HG02588 (cell line): ENCODE measurements at regions not wholly inside any gene's neighbourhood (a gene's known extent, or its start where the extent isn't known, plus 50 kb on each side); places are given as distances from the start of the nearest gene placed in this dataset.
"Not testable (repeated sequence)": the region's sequence is repeated elsewhere in the genome, so short reads cannot be mapped to it uniquely, and the experiment has no call there.

Experiments used
- ATAC-seq: cut with Tn5 transposase; IDR thresholded peaks from one replicate; pipeline ENCODE4 v1.9.1; 2021; ENCODE audit warnings: mild to moderate bottlenecking, moderate library complexity; ENCODE audit not compliant: unreplicated experiment

DNA sequence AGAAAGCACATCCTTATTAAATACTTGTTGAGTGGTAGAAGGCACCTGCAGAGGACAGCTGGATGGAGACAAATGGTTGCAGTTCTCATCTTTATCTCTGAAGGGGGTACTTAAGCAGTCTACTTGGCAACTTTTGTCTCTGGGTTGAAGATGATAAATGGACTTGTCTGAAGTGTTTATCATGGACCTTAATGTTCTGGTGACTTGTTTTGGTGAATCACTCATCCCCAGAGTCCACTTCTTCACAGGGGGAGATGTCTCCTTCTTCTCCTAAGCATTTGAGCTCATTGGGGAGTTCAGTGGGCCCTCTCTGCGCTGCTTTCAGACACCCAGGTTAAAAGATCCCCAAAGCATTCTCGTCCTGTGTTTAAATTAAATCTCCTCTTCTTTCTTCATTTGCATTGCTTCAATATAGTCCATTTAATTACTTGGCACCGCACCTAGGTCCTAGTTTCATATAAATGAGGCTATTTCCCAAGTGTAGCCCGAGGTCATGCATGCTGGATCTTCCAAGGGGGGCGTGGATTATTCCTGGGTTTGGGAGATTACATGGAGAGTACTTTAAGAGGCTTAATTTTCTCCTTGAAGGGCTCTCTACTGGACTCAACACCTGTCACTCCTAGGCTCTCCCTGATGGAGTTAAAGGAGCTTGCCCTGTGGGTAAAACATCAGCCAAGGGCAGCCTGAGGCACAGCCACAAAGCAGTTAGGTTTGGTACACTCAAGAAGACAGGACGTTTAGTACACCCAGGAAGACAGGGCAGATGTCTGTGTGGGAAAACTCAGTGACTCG is 239.3 kb upstream of the C2CD4B start:
- ATAC-seq, result no peak

GRCh38 chr15:62406305-62406891 is 241.3 kb upstream of the C2CD4B start:
- no peak for ATAC-seq

DNA sequence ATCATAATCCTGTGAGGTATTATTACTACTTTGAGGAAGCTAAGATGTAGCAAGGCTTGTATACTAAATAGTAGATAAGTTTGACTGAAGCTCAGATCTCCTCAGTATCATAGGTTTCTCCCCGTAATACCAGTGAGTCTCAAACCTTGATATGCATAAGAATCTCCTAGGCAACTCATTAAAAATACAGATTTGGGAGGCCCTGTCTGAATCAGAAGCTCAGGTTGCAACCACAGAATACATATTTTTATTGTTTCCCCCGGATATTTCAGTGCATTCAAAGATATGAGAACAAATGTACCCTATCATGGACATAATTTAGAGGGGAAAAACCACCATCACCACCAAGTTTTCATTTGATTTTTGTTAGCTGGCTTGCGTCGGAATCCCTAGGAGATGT is 242.1 kb upstream of the C2CD4B start:
- ATAC-seq, result no peak

DNA sequence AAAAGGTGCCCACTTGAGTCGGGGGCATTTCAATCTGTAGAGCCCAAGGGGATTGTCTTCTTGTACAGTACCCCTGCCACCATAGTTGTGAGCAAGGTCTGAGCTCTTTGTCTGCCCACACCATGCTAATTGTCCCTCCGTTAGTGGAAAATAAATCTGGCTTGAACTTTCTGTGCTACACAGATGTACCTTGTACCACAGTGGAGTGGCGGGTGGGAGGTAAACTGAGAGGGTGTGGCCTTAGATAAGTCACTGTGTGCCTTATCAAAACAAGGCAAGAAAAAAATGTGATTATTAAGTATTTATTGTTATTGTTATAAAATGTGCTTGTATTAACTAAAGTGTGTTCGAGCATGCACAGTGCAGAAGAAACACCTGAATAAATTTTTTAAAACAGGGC is 242.9 kb upstream of the C2CD4B start:
- ATAC-seq, result no peak

DNA sequence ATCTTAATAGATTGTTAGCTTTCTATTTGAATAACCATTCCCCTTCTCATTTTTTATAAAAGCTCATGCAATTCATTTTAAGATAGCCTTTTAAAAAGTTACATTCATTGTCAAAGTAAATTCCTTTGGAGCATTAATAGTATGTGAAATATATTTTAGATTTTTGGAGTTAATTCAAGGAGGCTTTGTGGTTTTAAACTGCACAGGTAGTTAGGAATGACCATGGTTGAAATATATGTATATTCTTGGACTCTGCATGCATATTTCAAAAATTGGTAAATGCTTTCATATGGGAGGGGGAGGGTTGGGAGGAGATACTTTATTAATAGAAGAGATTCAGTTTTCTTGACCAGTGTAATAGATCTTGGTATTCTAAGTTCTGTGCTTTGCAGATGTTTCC is 244.4 kb upstream of the C2CD4B start:
- ATAC-seq, result no peak

DNA sequence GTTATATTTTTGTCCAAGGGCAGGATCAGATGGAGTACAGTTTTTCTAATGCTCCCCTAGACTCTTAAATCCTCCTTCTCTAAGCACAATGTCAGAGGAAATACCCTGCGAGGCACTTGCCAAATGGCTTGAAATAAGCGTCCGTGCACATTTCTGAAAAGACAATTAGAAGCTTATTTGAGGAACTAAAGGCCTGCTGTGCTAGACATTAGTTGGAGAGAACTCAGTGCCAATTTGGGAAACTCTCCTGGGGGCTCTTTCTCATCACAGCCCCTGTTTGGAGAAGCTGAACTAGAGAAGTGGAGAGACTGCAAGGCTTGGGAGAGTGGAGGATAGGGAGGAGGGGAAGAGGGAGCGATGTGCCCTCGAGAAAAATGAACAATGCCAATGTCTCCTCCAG is 247.6 kb upstream of the C2CD4B start:
- ATAC-seq, result no peak

- no peak for ATAC-seq
Observed at GRCh38 chr15:62413153-62413552, 248.1 kb upstream of the C2CD4B start.

- ATAC-seq, result no peak
Observed at GRCh38 chr15:62413786-62414185, 248.7 kb upstream of the C2CD4B start.

GRCh38 chr15:62415498-62415897 is 250.4 kb upstream of the C2CD4B start:
- no peak for ATAC-seq

GRCh38 chr15:62416526-62416925 is 251.4 kb upstream of the C2CD4B start:
- no peak for ATAC-seq

DNA sequence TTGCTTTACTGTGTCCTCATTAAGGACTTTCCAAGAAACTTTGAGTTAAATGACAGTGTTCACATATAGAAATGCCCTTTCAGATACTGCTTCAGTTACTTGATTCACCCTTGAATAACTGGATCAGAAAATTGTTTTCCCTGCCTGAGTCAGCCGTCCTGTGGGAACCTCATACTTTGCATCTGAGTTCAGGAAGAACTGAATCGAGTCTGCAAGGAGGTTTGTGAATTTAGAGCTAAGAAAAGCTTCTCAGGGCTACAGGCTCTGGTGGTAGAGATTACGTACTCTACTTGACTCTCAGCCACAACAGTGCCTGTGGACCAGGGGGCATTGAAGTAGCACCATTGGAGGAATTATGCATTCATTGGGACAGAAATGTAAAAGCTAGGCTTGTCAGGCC is 252.4 kb upstream of the C2CD4B start:
- ATAC-seq, result no peak

DNA sequence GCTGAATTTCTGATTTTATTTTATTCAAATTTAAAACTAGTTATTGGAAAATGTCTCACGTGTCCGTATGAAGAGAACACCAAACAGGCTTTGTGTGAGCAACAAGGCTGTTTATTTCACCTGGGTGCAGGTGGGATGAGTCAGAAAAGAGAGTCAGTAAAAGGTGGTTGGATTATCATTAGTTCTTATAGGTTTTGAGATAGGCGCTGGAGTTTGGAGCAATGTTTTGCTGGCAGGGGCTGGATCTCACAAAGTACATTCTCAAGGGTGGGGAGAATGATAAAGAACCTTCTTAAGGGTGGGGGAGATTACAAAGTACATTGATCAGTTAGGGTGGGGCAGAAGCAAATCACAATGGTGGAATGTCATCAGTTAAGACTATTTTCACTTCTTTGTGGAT is 253.4 kb upstream of the C2CD4B start:
- ATAC-seq, result not testable (repeated sequence)

GRCh38 chr15:62419192-62419591 is 254.1 kb upstream of the C2CD4B start:
- ATAC-seq, result no peak

DNA sequence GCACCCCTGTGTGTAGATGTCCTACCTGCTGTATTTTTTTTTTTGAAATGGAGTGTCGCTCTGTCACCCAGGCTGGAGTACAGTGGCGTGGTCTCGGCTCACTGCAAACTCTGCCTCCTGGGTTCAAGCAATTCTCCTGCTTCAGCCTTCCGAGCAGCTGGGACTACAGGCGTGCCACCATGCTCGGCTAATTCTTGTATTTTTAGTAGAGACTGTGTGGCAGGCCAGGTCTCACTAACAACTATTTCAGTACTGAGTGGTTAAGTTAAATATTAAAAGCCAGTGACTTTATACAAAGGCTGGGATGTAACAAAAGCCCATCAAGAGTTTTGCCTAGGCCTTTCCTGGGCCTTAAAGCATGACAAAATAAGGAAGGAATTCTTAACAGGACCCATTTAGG is 255.3 kb upstream of the C2CD4B start:
- ATAC-seq, result not testable (repeated sequence)

- no peak for ATAC-seq
Observed at GRCh38 chr15:62421289-62421688, 256.2 kb upstream of the C2CD4B start.

DNA sequence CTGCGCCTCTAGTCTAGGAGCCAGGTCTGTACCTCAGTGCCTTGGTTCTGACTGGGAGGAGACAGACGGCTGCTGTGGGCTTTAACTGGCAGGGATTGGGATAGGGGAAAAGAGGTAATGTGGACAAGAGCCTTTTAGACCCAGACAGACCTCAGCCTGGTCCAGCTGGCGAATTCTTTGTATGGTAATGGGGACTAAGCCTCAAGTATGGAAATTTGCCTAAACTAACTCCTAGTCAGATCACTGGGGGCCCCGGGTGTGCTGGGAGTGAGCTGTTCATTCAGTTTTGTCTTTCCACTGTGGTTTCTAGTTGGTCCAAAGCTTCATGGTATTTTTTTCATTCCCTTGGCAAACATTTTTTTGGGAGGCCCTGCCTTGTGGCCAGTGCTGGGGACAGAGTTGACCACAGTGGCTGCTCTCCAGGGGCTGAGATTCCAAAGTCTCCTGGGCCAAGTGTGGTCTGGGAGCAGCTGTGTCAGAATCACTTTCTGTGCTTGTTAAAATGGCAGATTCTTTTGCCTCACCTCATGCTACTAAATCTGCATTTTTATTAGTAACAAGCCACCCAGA is 261.4 kb upstream of the C2CD4B start:
- ATAC-seq, result no peak

DNA sequence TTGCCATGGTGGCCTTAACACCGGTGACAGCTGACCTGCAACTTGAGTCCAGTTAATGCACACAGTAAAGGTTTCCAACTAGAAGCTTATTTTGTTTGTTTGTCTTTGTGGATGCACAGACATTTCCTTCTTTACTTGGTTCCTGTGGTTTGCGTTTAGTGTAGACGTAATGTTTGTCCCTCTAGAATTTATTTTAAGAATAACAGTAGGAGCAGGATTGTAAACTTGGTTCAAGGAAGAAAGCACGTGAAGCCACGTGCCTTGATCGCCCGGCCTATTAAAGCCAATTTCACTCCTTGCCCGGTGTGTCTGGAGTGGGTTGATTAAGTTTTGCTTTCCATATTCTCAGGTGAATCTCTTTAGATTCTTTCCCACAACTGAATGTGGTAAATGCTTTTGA is 263.2 kb upstream of the C2CD4B start:
- ATAC-seq, result no peak

GRCh38 chr15:62428851-62429598 is 263.9 kb upstream of the C2CD4B start:
- no peak for ATAC-seq

- ATAC-seq, result no peak
Observed at GRCh38 chr15:62430056-62430455, 265.0 kb upstream of the C2CD4B start.

DNA sequence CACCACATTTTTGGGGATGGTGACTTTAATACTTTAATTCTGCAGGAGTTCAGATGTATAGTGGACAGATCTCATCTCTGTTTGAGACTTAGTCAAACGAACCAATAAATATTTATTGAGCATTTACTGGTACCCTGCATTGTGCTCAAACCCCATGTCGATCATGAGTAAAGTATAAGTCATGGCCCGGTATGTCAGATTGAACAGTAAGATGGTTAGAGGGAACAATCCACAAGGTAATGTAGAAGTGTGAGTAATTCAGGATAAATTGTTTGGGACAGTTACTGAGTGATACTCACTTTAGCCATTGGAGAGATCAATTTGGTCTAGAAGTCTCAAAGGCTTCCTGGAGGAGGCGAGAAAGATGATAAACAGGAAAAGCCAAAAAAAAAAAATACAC is 265.5 kb upstream of the C2CD4B start:
- ATAC-seq, result no peak

- no peak for ATAC-seq
Observed at GRCh38 chr15:62431008-62431797, 266.1 kb upstream of the C2CD4B start.
